ENCODE measurements at regions not wholly inside any gene's neighbourhood (a gene's known extent, or its start where the extent isn't known, plus 50 kb on each side); places are given as distances from the start of the nearest gene placed in this dataset.

- no peak for DNase-seq
- H3K4me3 ChIP-seq = no peak overlapping the region
- peaks cover 10% of the 10 kb centered on the region for H3K9me3 ChIP-seq (replicated peaks)
- H3K4me1 ChIP-seq = no peaks in the 10 kb centered on the region
- H3K36me3 ChIP-seq = no peaks in the 10 kb centered on the region
- H3K27me3 ChIP-seq (ENCODE audit: low read depth) = no peaks in the 10 kb centered on the region
- no peak overlapping the region for H3K27ac ChIP-seq (replicated peaks)
- TF ChIP-seq CTCF (IDR thresholded peaks at IDR 0.05; ENCODE audit: borderline replicate concordance) = no peak
- intact Hi-C loops (cut with micrococcal nuclease) = no loop called here
Measured at GRCh38 chr7:14047709-14048399, 58.4 kb upstream of the ETV1 start.

GRCh38 chr7:14045651-14046050, 56.2 kb upstream of the ETV1 start:
- Histone ChIP-seq H3K27me3 (ENCODE audit: low read depth) (no peaks in the 10 kb centered on the region), H3K4me3 (no peak overlapping the region), H3K9me3 (replicated peaks) (peaks cover 10% of the 10 kb centered on the region), H3K36me3 (no peaks in the 10 kb centered on the region), H3K27ac (replicated peaks) (no peak overlapping the region), H3K4me1 (no peaks in the 10 kb centered on the region)
- TF ChIP-seq CTCF (IDR thresholded peaks at IDR 0.05; ENCODE audit: borderline replicate concordance) = no peak
- DNase-seq = no peak
- intact Hi-C loops (cut with micrococcal nuclease) = no loop called here

GRCh38 chr7:14040528-14040927, 51.1 kb upstream of the ETV1 start:
- Histone ChIP-seq H3K27ac (replicated peaks) (no peak overlapping the region), H3K4me3 (no peak overlapping the region), H3K36me3 (no peaks in the 10 kb centered on the region), H3K27me3 (ENCODE audit: low read depth) (no peaks in the 10 kb centered on the region), H3K9me3 (replicated peaks) (peaks cover 6% of the 10 kb centered on the region), H3K4me1 (no peaks in the 10 kb centered on the region)
- no peak for TF ChIP-seq CTCF (IDR thresholded peaks at IDR 0.05; ENCODE audit: borderline replicate concordance)
- intact Hi-C loops (cut with micrococcal nuclease) = no loop called here
- DNase-seq = no peak
